Ishikawa (cell line): ENCODE measurements at regions not wholly inside any gene's neighbourhood (a gene's known extent, or its start where the extent isn't known, plus 50 kb on each side); places are given as distances from the start of the nearest gene placed in this dataset.

Source experiments
- FOXM1 ChIP-seq: IDR thresholded peaks from 2 replicates; pipeline ENCODE4 v1.6.1; 2012; ENCODE audit warnings: low read depth, borderline replicate concordance
- MAX ChIP-seq: IDR thresholded peaks from 2 replicates; pipeline ENCODE4 v1.6.1; 2012
- TAF1 ChIP-seq: IDR thresholded peaks from 2 replicates; pipeline ENCODE4 v1.6.1; 2012; ENCODE audit warnings: low read depth, mild to moderate bottlenecking
- YY1 ChIP-seq: IDR thresholded peaks from 2 replicates; pipeline ENCODE4 v1.6.1; 2012; ENCODE audit warnings: low read depth

GRCh38 chr5:77832938-77833337 lies 56.8 kb upstream of the TBCA start:
- no peak for TF ChIP-seq TAF1
- no peak for TF ChIP-seq MAX
- no peak for TF ChIP-seq YY1
- TF ChIP-seq FOXM1, result no peak
